ENCODE measurements at regions not wholly inside any gene's neighbourhood (a gene's known extent, or its start where the extent isn't known, plus 50 kb on each side); places are given as distances from the start of the nearest gene placed in this dataset.
"Not testable (repeated sequence)": the region's sequence is repeated elsewhere in the genome, so short reads cannot be mapped to it uniquely, and the experiment has no call there.

DNA sequence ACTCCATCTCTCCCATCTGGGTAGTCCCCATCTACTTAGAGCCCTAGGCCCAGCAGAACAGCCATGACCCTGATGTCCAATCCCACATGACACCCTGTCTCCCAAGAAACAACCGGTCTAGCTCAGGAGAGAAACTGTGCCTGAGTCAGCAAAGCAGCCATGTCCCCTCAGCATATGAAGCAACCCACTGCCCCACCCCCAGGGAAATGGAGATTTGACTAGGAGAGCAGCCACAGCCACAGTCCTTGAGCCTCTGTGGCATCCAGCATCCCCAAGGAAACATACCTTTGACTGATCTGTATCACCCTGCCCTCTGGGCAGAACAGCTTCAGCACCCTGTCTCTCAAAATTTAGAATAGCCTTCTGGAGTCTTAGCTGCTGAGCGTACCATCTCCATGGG is 641.9 kb upstream of the FBXO33 start:
- no peak for DNase-seq (ENCODE audit: extremely low read depth, low read depth, low spot score)

DNA sequence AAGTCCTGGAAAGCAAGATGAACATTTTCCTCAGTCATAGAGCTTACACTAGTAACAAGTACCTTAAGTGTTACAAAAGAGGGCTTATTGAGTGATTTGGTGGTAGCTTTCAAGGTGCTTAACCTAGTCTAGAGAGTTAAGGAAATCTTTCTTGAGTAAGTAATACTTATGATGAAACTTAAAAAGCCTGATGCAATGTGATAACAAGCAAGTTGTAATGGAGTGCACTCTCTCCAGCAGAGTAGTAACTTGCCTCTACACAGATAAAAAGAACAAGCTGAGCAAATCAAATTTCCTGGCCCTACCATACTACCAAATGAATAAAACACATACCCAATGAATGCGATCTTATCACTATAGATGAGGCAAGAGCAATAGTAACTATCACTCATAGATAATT is 639.9 kb upstream of the FBXO33 start:
- DNase-seq (ENCODE audit: extremely low read depth, low read depth, low spot score): no peak

DNA sequence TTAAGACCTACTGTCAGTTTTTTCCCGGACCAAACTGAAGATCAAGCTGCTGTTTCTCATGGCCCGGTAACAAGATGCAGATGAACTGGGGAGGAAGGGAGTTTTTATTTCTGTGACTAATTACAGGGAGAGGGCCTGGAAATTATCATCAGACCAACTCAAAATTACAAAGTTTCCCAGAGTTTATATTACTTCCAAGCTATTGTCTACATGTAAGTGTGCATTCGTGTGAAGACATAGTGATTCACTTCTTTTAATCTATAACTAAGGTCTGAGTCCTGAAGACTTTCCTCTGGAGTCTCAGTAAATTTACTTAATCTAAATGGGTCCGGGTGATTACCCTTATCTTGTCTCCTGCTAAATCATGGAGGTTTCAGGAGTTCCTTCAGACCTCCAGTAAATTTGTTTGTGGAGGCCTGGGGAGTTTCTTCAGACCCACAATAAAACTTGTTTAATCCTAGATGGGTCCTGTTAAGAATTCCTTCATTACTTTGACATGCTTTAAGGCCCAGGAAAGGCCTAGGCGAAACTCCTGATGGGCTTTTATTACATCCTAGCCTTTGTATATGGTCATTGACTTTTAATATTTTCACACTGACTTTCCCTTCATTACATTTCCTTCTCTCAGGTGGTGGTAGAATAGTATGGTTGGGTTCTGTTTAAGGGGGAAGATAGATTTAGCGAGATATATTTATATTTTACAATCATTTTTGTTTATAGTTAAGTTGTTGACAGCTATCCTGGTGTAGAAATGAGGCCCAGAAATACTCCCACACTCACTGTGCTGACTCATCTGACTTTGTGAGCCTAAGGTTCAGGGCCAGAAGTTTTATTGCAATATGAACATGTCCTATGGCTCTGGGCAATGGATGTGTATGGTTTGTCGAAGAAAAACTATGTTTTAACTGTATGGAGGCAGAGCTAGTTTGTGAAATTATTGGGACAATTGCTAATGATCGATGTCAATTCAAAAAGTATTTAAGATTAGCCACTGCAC is 627.0 kb upstream of the FBXO33 start:
- no peak for DNase-seq (ENCODE audit: extremely low read depth, low read depth, low spot score)

DNA sequence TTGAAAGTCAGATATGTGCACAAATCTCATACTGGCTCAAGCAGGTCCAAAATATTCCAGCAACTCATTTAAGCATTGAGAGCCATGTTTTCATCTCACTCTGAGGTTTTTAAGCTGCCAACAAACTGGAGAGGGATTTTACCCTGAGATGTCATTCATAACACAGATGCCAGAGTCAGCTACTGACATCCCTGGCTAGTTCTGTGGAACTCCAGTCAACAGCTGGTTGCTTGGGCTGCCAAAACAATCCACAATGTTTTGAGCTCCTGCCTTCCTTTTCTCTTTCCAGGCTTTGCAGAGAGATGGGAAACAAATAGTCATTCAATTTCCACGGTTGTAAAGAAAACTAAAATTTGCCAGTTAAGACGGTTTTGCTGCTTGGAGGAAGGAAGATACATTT is 621.2 kb upstream of the FBXO33 start:
- no peak for DNase-seq (ENCODE audit: extremely low read depth, low read depth, low spot score)

DNA sequence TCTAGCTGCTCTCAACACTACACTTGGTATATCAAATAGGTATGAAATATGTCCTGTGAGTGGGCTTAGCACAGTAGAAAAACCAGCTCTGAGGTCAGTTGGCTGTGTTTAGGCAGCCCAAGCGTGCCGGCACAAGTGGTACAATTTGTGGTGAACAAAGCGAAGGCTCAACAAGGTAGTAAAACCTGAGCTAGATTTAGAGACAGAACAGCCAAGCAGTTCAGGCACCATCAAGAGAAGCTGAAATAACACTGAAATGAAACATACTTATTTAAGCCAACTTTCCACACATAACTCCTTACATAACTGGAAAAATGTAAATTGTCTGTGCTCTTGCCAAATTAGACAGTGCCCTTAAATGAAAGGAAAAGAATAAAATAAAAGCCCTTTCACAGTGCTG is 596.8 kb upstream of the FBXO33 start:
- DNase-seq (ENCODE audit: extremely low read depth, low read depth, low spot score): no peak

DNA sequence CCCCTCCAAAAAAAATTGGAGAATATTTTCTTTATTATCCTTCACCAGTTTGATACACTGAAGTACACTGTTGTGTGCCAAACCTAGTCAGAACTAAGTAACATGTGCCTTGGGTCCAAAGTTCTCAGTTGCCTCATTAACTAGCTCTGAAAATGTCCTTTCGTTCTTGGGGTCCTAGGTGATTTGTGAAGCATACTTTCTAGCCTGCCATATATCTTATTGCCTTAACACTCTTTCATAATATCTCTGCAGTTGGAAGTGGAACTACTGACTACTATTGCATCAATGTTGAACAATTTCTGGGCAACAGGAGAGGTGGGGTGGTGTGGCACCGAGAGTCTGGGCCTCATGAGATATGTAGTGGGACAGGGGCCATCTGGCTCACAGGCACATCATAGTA is 592.9 kb upstream of the FBXO33 start:
- DNase-seq (ENCODE audit: extremely low read depth, low read depth, low spot score): no peak

DNA sequence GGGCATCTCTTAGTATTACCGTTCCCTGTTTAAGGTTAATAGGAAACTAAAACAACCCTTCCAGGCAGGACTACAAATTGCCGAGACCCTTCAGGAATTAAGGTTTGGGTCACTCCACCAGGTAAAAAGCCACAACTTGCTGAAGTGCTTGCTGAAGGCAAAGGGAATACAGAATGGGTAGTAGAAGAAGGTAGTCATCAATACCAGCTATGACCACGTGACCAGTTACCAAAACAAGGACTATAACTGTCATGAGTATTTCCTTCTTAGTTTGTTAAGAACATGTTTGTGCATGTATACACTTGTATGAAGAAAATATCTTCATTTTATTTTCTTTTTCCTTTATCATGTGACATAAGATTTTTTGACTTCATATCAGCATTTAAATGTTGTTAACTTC is 578.7 kb upstream of the FBXO33 start:
- DNase-seq (ENCODE audit: extremely low read depth, low read depth, low spot score): no peak

DNA sequence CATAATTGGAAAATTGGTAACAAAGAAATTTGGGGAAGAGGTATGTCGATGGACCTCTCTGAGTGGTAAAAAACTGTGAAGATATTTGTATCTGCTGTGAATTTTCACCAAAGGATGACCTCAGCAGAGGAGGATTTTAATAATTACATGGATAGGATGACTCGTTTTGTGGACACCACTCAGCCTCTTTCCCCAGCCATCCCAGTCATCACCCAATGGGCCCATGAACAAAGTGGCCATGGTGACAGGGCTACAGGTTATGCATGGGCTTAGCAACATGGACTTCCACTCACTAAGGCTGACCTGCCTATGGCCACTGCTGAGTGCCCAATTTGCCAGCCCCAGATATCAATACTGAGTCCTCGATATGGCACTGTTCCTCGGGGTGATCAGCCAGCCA is 577.5 kb upstream of the FBXO33 start:
- DNase-seq (ENCODE audit: extremely low read depth, low read depth, low spot score): no peak

DNA sequence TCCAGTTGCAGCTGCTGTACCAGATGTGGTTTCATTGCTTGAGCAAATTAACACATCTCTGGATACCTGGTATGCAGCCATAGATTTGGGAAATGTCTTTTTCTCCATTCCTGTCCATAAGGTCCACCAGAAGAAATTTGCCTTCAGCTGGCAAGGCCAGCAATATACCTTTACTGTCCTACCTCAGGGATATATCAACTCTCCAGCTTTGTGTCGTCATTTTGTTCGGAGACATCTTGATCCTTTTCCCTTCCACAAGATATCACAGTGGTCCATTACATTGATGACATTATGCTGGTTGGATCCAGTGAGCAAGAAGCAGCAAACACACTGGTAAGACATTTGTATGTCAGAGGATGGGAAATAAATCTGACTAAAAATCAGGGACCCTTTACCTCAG is 576.1 kb upstream of the FBXO33 start:
- DNase-seq (ENCODE audit: extremely low read depth, low read depth, low spot score): not testable (repeated sequence)

DNA sequence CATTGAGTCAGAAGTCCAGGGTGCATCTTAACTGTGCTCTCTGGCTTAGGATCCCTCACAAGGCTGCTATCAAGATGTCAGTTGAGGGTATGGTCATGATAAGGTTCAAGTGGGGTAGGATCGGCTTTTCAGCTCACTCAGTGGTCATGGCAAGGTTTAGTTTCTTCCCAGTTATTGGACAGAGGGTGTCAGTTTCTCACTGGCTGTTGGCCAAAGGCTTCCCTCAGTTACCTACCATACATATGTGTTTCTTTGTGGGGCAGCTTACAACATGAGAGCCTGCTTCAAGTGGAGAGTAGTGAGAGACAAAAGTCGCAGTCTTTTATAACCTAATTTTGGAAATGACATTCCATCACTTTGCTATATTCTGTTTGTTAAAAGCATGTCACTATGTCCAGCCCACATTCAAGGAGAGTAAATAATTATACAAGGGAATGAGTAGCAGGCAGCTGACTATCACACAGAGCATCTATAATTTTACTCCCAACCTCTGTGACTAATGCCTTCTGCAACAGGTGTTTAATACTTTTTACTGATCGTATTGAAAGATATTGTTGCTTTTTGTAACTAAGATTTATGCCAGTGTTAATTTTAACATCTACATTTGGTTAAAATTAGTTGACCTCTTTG is 572.8 kb upstream of the FBXO33 start:
- no peak for DNase-seq (ENCODE audit: extremely low read depth, low read depth, low spot score)

DNA sequence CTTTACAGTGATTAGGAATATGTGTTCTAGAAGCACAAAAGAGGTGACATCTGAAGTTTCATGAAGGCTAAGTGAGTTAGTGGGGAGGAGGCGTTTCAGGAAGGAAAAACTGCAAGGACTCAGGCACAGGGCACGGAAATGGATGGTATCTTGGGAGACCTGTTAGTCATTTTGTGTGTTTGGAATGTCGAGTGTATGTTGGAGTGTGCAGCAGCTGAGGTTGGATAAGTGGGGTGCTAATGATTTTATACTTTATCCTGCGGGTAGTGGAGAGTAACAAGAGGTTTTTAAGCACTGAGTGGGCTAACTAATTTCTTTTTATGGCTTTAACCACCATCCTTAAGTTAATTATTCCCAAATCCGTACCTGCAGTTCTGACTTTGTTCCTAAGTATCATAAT is 571.5 kb upstream of the FBXO33 start:
- no peak for DNase-seq (ENCODE audit: extremely low read depth, low read depth, low spot score)

DNA sequence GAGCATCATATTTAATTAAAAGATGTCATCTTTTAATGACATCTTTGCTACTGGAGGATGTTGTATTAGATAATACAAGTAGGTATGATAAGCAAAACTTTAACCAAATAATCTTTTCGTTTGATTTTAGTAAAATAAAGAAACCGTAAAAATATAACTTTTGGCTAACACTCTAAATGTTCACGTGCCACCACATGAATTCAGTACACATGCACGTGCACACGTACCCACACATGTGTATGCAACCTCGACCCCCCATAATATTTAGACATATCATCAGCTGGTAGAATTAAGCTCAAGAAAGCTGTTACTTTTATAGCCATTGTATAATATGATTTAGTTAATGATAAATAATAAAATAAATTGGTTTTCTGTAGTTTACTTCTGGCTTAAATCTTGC is 566.6 kb upstream of the FBXO33 start:
- no peak for DNase-seq (ENCODE audit: extremely low read depth, low read depth, low spot score)

DNA sequence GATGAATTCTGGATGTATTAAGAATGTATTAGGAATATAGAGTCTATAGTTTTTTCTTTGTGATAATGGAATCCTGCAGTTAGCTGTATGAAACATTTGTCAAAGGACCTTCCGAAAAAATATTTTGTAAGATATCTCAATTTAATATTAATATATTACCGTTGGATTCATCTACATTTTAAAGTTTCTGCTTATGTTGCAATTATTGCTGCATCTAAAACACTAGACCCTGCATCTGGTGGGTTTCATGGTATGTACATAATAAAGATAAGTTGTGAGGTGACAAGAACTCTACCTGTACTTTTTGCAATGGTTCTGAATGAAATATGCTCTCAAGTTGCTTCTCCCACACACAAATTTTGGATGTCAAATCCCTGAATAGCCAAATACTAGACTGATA is 565.9 kb upstream of the FBXO33 start:
- DNase-seq (ENCODE audit: extremely low read depth, low read depth, low spot score): no peak

DNA sequence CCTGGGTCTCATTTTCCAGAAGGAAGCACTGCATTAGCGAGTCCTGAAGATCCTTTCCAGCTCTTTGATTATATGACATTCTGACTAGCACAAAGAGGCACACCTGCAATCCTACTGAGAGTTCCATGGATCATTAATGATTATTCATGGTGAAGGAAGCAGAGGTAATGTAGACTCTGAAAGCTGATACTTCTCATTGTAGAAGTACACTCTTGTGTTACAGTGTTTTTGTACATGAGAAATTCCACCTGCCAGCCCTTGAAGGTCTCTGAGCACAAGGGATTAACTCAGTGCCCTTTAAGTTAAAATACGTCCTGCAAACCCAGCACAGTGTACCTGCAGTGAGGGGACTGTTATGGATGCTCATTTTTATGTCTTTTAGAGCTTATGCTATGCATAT is 558.8 kb upstream of the FBXO33 start:
- no peak for DNase-seq (ENCODE audit: extremely low read depth, low read depth, low spot score)

DNA sequence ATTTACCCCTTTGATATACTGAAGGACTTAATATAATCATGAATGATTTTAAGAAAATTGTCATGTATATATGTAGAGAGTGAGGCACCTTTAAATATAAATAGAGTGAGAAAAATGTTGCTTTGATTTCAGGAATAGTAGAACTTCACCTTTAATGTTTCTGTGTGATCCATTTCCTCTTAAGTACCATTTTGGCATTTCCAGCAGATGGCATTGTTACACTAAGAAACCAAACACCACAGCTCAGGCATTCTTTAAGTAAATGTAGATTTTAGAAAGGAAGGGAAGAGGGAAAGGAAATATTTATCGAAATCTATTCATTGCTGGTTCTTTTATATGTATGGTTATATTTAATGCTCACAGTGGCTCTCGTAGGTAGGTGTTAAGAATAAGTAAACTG is 556.7 kb upstream of the FBXO33 start:
- peak; percentile 4 for DNase-seq (ENCODE audit: extremely low read depth, low read depth, low spot score)

DNA sequence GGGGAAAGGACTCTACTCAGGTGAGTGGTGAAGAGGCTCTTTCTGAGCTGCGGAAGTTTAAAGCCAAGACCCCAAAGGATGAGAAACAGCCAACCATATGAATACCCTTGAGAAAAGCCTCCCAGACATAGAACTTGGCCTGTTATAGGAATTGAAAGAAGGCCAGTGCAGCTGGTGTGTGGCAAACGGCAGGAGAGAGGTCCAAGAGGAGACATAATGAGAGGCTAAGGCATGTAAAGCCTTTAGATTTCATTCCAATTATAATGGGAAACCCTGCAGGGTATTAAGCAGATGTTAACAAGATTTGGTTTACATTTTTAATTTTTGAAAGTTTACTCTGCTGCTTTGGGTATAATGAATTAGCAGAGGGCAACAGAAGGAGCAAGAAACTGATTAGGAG is 552.1 kb upstream of the FBXO33 start:
- DNase-seq (ENCODE audit: extremely low read depth, low read depth, low spot score): no peak

DNA sequence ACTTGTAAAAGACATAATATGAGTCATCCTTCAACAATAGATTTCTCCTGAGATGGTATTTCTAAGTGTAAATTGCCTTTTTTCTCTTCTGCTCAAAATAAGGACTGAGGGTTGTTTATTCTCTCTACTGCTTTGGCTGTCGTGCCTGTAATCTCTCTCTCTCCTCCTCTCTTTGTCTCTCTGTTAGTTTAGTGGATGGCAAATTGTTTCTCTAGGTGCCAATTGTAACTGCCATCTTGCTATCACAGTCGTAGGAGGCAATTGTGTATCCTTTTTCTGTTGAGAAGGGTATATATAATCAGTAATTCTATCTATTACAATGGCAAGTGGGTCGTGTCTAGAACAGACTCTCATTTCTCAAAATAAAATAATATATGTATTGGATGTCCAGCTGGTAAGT is 545.0 kb upstream of the FBXO33 start:
- DNase-seq (ENCODE audit: extremely low read depth, low read depth, low spot score): no peak

DNA sequence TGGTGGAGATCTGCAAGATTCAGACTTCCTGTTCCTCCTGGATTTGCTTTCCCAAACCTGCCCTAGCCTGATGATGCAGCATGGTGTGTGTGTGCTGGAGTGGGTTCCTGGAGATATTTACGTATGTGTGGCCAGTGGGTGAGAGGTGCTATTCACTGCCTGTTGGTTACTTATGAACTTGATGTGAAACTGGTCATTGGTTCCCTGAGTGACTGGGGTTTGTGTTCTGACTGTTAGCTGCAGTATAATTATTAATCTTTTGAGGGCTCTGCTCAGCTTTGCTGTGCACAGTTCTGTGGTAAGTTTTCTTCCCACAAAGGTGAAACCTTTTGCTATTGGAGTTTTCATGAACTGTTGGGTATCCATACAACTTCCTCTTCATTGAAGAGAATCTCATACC is 541.8 kb upstream of the FBXO33 start:
- no peak for DNase-seq (ENCODE audit: extremely low read depth, low read depth, low spot score)

DNA sequence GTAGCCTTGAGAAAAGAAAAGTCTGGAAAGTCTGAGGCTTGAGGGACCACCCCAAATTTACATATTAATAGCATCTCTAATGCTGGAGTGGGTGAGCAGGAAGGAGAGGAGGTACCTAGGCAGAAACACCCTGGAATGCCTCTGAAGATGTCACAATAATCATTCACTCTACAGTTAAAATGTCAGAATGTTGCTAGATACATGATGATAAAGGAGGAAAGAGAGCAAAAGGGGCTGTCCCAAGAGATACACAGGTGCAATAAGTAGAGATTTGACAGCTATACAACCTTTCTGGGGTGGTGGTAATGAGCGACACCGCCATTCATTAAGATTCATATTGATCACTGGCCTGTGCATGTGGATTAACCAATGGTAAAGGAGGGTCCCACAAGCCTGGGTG is 540.5 kb upstream of the FBXO33 start:
- no peak for DNase-seq (ENCODE audit: extremely low read depth, low read depth, low spot score)

DNA sequence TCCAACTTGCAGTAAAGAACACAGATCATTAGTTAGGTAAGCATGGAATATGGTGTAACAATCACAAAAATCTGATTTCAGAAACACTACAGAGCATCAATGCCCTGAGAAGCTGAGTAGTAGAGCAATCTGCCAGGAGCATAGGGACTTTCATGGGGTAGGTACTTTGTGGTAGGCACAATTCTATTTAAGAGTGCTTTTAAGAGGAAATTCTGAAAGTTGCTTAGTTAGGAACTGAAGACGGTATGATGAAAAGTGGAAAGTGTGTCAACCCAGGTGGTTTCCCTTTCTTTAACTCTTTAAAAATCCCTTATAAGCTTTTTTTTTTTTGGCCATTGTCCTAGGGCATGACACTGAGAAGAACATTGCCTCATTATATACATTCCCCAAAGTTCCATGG is 535.7 kb upstream of the FBXO33 start:
- no peak for DNase-seq (ENCODE audit: extremely low read depth, low read depth, low spot score)

DNA sequence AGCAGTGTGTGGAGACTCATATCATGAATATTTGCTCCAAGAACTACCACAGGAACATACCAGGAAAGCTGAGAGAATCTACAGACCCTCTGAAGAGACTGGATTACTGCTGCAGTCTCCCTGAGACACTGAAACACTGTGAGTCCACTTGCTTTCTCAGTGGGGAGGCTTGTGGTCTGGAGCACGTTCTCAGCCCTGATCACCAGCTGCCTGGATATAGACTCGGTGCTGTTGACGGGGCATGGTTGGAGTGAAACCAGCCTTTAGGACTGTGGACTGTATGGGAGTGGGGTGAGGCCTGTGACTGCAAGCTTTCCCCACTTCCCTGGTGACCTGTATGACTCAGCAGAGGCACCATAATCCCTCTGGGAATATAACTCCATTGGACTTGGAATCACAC is 525.8 kb upstream of the FBXO33 start:
- no peak for DNase-seq (ENCODE audit: extremely low read depth, low read depth, low spot score)

DNA sequence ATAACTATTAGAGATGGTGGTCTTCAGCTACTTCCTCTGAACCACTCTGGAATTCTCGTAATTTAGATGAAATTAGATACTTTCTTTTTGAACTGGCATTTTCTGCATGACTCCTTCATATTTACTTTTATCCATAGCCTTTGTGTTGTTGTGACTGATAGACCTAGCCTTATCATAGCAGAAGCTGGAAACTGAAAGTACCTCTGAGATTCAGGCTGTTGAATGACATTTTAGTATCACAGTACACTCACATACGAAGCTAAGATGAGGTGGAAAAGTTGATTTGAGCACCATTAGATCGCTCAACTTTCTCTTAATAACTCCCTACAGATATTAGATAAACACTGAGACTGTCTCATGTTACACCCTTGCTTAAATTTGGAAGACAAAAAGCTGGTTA is 525.1 kb upstream of the FBXO33 start:
- no peak for DNase-seq (ENCODE audit: extremely low read depth, low read depth, low spot score)
